H1 (cell line): ENCODE measurements at regions not wholly inside any gene's neighbourhood (a gene's known extent, or its start where the extent isn't known, plus 50 kb on each side); places are given as distances from the start of the nearest gene placed in this dataset.

Source experiments
- CTCF ChIA-PET: fragments of 300-600 bp; sonication (Branson Sonifier 250); formaldehyde crosslinking; loops from one replicate; lab custom pipeline; 2021; ENCODE audit not compliant: partially characterized antibody; lab: Charles Lee
- POLR2A ChIA-PET: fragments of 300-600 bp; sonication (Branson Sonifier 250); formaldehyde crosslinking; loops from one replicate; lab custom pipeline; 2021; ENCODE audit warnings: inconsistent platforms; ENCODE audit not compliant: partially characterized antibody; lab: Charles Lee
- DNase-seq, 2 experiments: peaks; one replicate each; pipeline versions ENCODE4 v3.0.0 to v3.0.0-alpha.2; 2010 to 2022; ENCODE audit warnings: low spot score in 2 of 2, low read depth in 1 of 2, mixed read lengths in 1 of 2
- FAIRE-seq: peaks from 2 replicates; lab custom pipeline; 2011; peaks lifted over from hg19 to GRCh38; lab: Jason Lieb, UNC
- H2AFZ ChIP-seq: 2 replicates; pipeline ENCODE4 v1.8.1; 2012; ENCODE audit warnings: low read length, inconsistent platforms
- H2AK5ac ChIP-seq: 2 replicates; pipeline ENCODE4 v1.6.1; 2013; ENCODE audit warnings: low read depth, low read length
- H2BK120ac ChIP-seq: replicated peaks from 2 replicates; pipeline ENCODE3; 2013; ENCODE audit warnings: low read depth, low read length, inconsistent platforms
- H2BK12ac ChIP-seq: 2 replicates; pipeline ENCODE4 v1.6.1; 2013; ENCODE audit warnings: low read depth, low read length
- H2BK15ac ChIP-seq: 2 replicates; pipeline ENCODE4 v1.6.1; 2013; ENCODE audit warnings: low read length
- H2BK20ac ChIP-seq: 2 replicates; pipeline ENCODE4 v1.6.1; 2013; ENCODE audit warnings: low read length
- H2BK5ac ChIP-seq: 2 replicates; pipeline ENCODE4 v1.6.1; 2013; ENCODE audit warnings: low read depth, low read length
- H3K14ac ChIP-seq: 2 replicates; pipeline ENCODE4 v1.6.1; 2013; ENCODE audit warnings: inconsistent platforms; ENCODE audit not compliant: insufficient read length
- H3K18ac ChIP-seq: 2 replicates; pipeline ENCODE4 v1.6.1; 2013; ENCODE audit warnings: low read length; ENCODE audit errors: extremely low read depth
- H3K23ac ChIP-seq: 2 replicates; pipeline ENCODE4 v1.6.1; 2013; ENCODE audit warnings: inconsistent platforms; ENCODE audit not compliant: insufficient read length
- H3K23me2 ChIP-seq: 2 replicates; pipeline ENCODE4 v1.6.1; 2013; ENCODE audit warnings: low read depth, low read length
- H3K27ac ChIP-seq: 2 replicates; pipeline ENCODE4 v1.6.1; 2011; ENCODE audit warnings: low read depth, low read length, inconsistent platforms
- H3K27me3 ChIP-seq, 4 experiments: replicated peaks in 1 of 4; 1 replicate in 1 of 4; 2 replicates in 3 of 4; pipeline versions ENCODE4 v1.6.1 to v1.8.1; 2011 to 2013; ENCODE audit warnings: low read length in 3 of 4, mild to moderate bottlenecking in 3 of 4, inconsistent platforms in 2 of 4, mixed read lengths in 2 of 4, moderate library complexity in 1 of 4; ENCODE audit not compliant: control insufficient read depth in 3 of 4, insufficient read depth in 3 of 4; ENCODE audit errors: extremely low read depth in 1 of 4
- H3K36me3 ChIP-seq, 4 experiments: 2 replicates each; pipeline versions ENCODE4 v1.6.1 to v1.8.1; 2011 to 2013; ENCODE audit warnings: mild to moderate bottlenecking in 4 of 4, low read length in 3 of 4, moderate library complexity in 2 of 4, control low read depth in 1 of 4, inconsistent platforms in 1 of 4; ENCODE audit not compliant: insufficient read depth in 4 of 4, control insufficient read depth in 2 of 4
- H3K4ac ChIP-seq: replicated peaks from 2 replicates; pipeline ENCODE3; 2013; ENCODE audit warnings: low read length, low read depth, mixed read lengths, inconsistent platforms; ENCODE audit not compliant: insufficient read length
- H3K4me1 ChIP-seq, 4 experiments: replicated peaks in 1 of 4; 1 replicate in 1 of 4; 2 replicates in 3 of 4; pipeline versions ENCODE4 v1.6.1 to v1.8.1; 2011 to 2013; ENCODE audit warnings: low read length in 3 of 4, inconsistent platforms in 2 of 4, mixed read lengths in 1 of 4; ENCODE audit not compliant: insufficient read depth in 4 of 4, control insufficient read depth in 3 of 4
- H3K4me2 ChIP-seq, 2 experiments: 2 replicates each; pipeline versions ENCODE4 v1.6.1 to v1.8.1; 2011 to 2013; ENCODE audit warnings: low read depth in 2 of 2, low read length in 2 of 2, control low read depth in 1 of 2, inconsistent platforms in 1 of 2, mild to moderate bottlenecking in 1 of 2; ENCODE audit not compliant: insufficient read depth in 1 of 2
- H3K4me3 ChIP-seq, 4 experiments: fragments of 200-600, 300-600 bp in 1 of 4; sonication (generic), shearing (Covaris generic), sonication (Bioruptor Twin) in 1 of 4; 2 replicates each; pipeline versions ENCODE4 v1.5.1 to v1.8.1; 2011 to 2016; ENCODE audit warnings: low read length in 4 of 4, low read depth in 3 of 4, control low read depth in 2 of 4, inconsistent platforms in 2 of 4, mild to moderate bottlenecking in 2 of 4, mixed read lengths in 1 of 4, moderate library complexity in 1 of 4; ENCODE audit not compliant: insufficient read depth in 2 of 4; ENCODE audit errors: extremely low read depth in 1 of 4
- H3K56ac ChIP-seq: replicated peaks from 2 replicates; pipeline ENCODE3; 2013; ENCODE audit warnings: low read depth, mild to moderate bottlenecking, mixed read lengths, low read length, inconsistent platforms; ENCODE audit not compliant: insufficient read length
- H3K79me1 ChIP-seq: 2 replicates; pipeline ENCODE4 v1.6.1; 2013; ENCODE audit warnings: low read depth, low read length, control low read depth
- H3K79me2 ChIP-seq, 2 experiments: 2 replicates each; pipeline versions ENCODE4 v1.6.1 to v1.8.1; 2012 to 2013; ENCODE audit warnings: low read length in 2 of 2, mild to moderate bottlenecking in 2 of 2, inconsistent platforms in 1 of 2; ENCODE audit not compliant: insufficient read depth in 2 of 2, control insufficient read depth in 1 of 2
- H3K9ac ChIP-seq, 4 experiments: replicated peaks in 1 of 4; 1 replicate in 1 of 4; 2 replicates in 3 of 4; pipeline versions ENCODE4 v1.6.1 to v1.8.1; 2011 to 2013; ENCODE audit warnings: low read depth in 3 of 4, low read length in 3 of 4, control low read depth in 2 of 4, mild to moderate bottlenecking in 2 of 4, moderate library complexity in 2 of 4, inconsistent platforms in 1 of 4; ENCODE audit errors: extremely low read depth in 1 of 4
- H3K9me3 ChIP-seq, 2 experiments: 2 replicates each; pipeline versions ENCODE4 v1.6.1 to v1.8.1; 2012 to 2013; ENCODE audit warnings: mild to moderate bottlenecking in 2 of 2, moderate library complexity in 2 of 2, control low read depth in 1 of 2, inconsistent platforms in 1 of 2, low read depth in 1 of 2, low read length in 1 of 2, mixed read lengths in 1 of 2; ENCODE audit not compliant: insufficient read depth in 2 of 2
- H4K20me1 ChIP-seq, 2 experiments: replicated peaks in 1 of 2; 2 replicates each; pipeline versions ENCODE3 to v1.8.1; 2011 to 2013; ENCODE audit warnings: inconsistent platforms in 2 of 2, low read length in 2 of 2, mild to moderate bottlenecking in 1 of 2; ENCODE audit not compliant: insufficient read depth in 2 of 2, control insufficient read depth in 1 of 2
- H4K5ac ChIP-seq: 2 replicates; pipeline ENCODE4 v1.6.1; 2013; ENCODE audit warnings: low read length, low read depth, mixed read lengths, inconsistent platforms; ENCODE audit not compliant: insufficient read length
- H4K8ac ChIP-seq: 2 replicates; pipeline ENCODE4 v1.8.0; 2013; ENCODE audit warnings: mild to moderate bottlenecking, moderate library complexity, low read length, inconsistent platforms; ENCODE audit not compliant: insufficient read depth; ENCODE audit errors: extremely low read depth
- H4K91ac ChIP-seq: replicated peaks from 2 replicates; pipeline ENCODE3; 2013; ENCODE audit warnings: low read length, mixed read lengths, inconsistent platforms; ENCODE audit not compliant: insufficient read length
- BACH1 ChIP-seq: IDR thresholded peaks from 2 replicates; pipeline ENCODE4 v1.6.1; 2012; ENCODE audit warnings: low read length, improper control_type of control experiment
- CHD2 ChIP-seq: IDR thresholded peaks from 2 replicates; pipeline ENCODE4 v1.6.1; 2012; ENCODE audit warnings: low read length, improper control_type of control experiment
- CTBP2 ChIP-seq: IDR thresholded peaks from 2 replicates; pipeline ENCODE4 v1.7.0; 2011; ENCODE audit warnings: borderline replicate concordance, mild to moderate bottlenecking, moderate library complexity, mixed read lengths, low read length; ENCODE audit not compliant: insufficient read depth, insufficient read length
- E2F6 ChIP-seq: IDR thresholded peaks from 2 replicates; pipeline ENCODE4 v1.6.1; 2012; ENCODE audit warnings: inconsistent platforms
- HDAC6 ChIP-seq: IDR thresholded peaks from one replicate; pipeline ENCODE4 v1.7.1; 2012; ENCODE audit warnings: low read depth, mild to moderate bottlenecking, inconsistent platforms, low read length, moderate library complexity
- PHF8 ChIP-seq: fragments of 200-600 bp; sonication (generic); conservative IDR thresholded peaks from 2 replicates; pipeline ENCODE4 v1.7.1; 2012; ENCODE audit warnings: low read depth, mild to moderate bottlenecking, inconsistent platforms, low read length, moderate library complexity
- POU5F1 ChIP-seq: IDR thresholded peaks from 2 replicates; pipeline ENCODE4 v1.6.1; 2011; ENCODE audit warnings: low read depth, mild to moderate bottlenecking, low read length, moderate library complexity
- RBBP5 ChIP-seq: IDR thresholded peaks from 2 replicates; pipeline ENCODE4 v1.7.1; 2012; ENCODE audit warnings: low read depth, mild to moderate bottlenecking, inconsistent platforms, low read length, moderate library complexity, borderline replicate concordance
- SP1 ChIP-seq: IDR thresholded peaks from 2 replicates; pipeline ENCODE4 v1.6.1; 2011; ENCODE audit warnings: low read depth, low read length
- TBP ChIP-seq: IDR thresholded peaks from 2 replicates; pipeline ENCODE4 v1.6.1; 2011; ENCODE audit warnings: low read depth, low read length, improper control_type of control experiment
- TEAD4 ChIP-seq: IDR thresholded peaks from 2 replicates; pipeline ENCODE4 v1.6.1; 2012; ENCODE audit warnings: low read depth, low read length, inconsistent platforms, mixed read lengths
- YY1 ChIP-seq: IDR thresholded peaks from 2 replicates; pipeline ENCODE4 v1.6.1; 2011; ENCODE audit warnings: low read depth, mild to moderate bottlenecking, low read length
- ZNF274 ChIP-seq: IDR thresholded peaks from 2 replicates; pipeline ENCODE4 v1.7.0; 2012; ENCODE audit warnings: low read length, borderline replicate concordance; ENCODE audit errors: extremely low read depth
- WGBS, 2 experiments: shearing (Covaris generic) in 1 of 2; methylation state at CpG; one replicate each; pipeline versions ENCODE4 v1.1.6 to v1.1.7; 2013 to 2015; ENCODE audit warnings: low lambda C conversion rate in 2 of 2, mixed read lengths in 2 of 2, inconsistent platforms in 1 of 2, low coverage in 1 of 2, missing lambda C conversion rate in 1 of 2; ENCODE audit not compliant: insufficient replicate concordance in 2 of 2, insufficient coverage in 1 of 2, insufficient read length in 1 of 2; ENCODE audit errors: extremely low coverage in 1 of 2, missing lambda C conversion rate in 1 of 2; 5-methylcytosine and 5-hydroxymethylcytosine counted together

- H3K56ac ChIP-seq = no peak overlapping the region
- FAIRE-seq = no peak
- H2BK15ac ChIP-seq = no peak overlapping the region
- no peaks in the 10 kb centered on the region for H3K9me3 ChIP-seq
- no peak overlapping the region for H3K4ac ChIP-seq
- no peak overlapping the region for H3K27ac ChIP-seq
- 90% methylated on average over 3 of the region's 3 CpGs; no CpG with 5 or more reads in 1 of the 2 experiments for WGBS, 2 experiments
- no peaks in the 10 kb centered on the region for H3K27me3 ChIP-seq
- H3K4me3 ChIP-seq = no peak overlapping the region
- no peaks in the 10 kb centered on the region for H3K23me2 ChIP-seq
- no peaks in the 10 kb centered on the region for H3K4me1 ChIP-seq
- H3K79me1 ChIP-seq = no peaks in the 10 kb centered on the region
- H2BK20ac ChIP-seq = no peak overlapping the region
- CTCF ChIA-PET = no interaction called here
- no peak overlapping the region for H2BK12ac ChIP-seq
- H3K4me2 ChIP-seq = no peak overlapping the region
- no peak overlapping the region for H3K14ac ChIP-seq
- no peak overlapping the region for H4K8ac ChIP-seq
- H2BK120ac ChIP-seq = no peak overlapping the region
- H3K9ac ChIP-seq = no peak overlapping the region
- H4K91ac ChIP-seq = no peak overlapping the region
- H2AK5ac ChIP-seq = no peak overlapping the region
- H2AFZ ChIP-seq = no peak overlapping the region
- no peak overlapping the region for H2BK5ac ChIP-seq
- no peaks in the 10 kb centered on the region for H3K36me3 ChIP-seq
- H3K18ac ChIP-seq = no peak overlapping the region
- H4K20me1 ChIP-seq = no peaks in the 10 kb centered on the region
- H3K23ac ChIP-seq = no peak overlapping the region
- H4K5ac ChIP-seq = no peak overlapping the region
- H3K79me2 ChIP-seq = no peaks in the 10 kb centered on the region
- POLR2A ChIA-PET = no interaction called here
- DNase-seq = no peak
- TF ChIP-seq HDAC6 (no peak), TBP (no peak), YY1 (no peak), ZNF274 (no peak), BACH1 (no peak), RBBP5 (no peak), CHD2 (no peak), TEAD4 (no peak), POU5F1 (no peak), CTBP2 (no peak), PHF8 (no peak), E2F6 (no peak), SP1 (no peak)
These were observed 657.3 kb downstream of the VGLL3 start for GRCh38 chr3:86333636-86334035.
